ENCODE measurements at regions not wholly inside any gene's neighbourhood (a gene's known extent, or its start where the extent isn't known, plus 50 kb on each side); places are given as distances from the start of the nearest gene placed in this dataset.

GRCh38 chr12:69163681-69164362 lies 75.5 kb upstream of the CPSF6 start:
- FAIRE-seq = no peak
- RAD21 ChIA-PET (ENCODE audit: unreplicated experiment) = no interaction called here
- BruUV-seq (replicated peaks) = no TSS peak

More at GRCh38 chr12:69163681-69164362, 75.5 kb upstream of the CPSF6 start:
- CTCF ChIA-PET = interaction anchor here (1.3 to 2.0 kb wide), 2 partner anchors 9 to 249 kb away, joined by 3 to 4 read pairs; no protein-coding TSS in a partner anchor
- H2AFZ ChIP-seq (ENCODE audit: control insufficient read depth, low read depth, low read length) = no peak overlapping the region
- POLR2A ChIA-PET = no interaction called here
- H3K9me3 ChIP-seq (replicated peaks; ENCODE audit: control insufficient read depth, insufficient read depth, low read length) = no peaks in the 10 kb centered on the region
- no peak for ATAC-seq
- no peaks in the 10 kb centered on the region for H3K79me2 ChIP-seq (ENCODE audit: control insufficient read depth, insufficient read depth, low read length)
- H3K4me3 ChIP-seq = no peak overlapping the region
- intact Hi-C loops (cut with micrococcal nuclease; ENCODE audit: unreplicated experiment) = no loop called here
- TF ChIP-seq MEF2A (IDR thresholded peaks at IDR 0.05; ENCODE audit: insufficient read depth, low read depth, low read length) (no peak), SMAD5 (IDR thresholded peaks at IDR 0.05; ENCODE audit: low read depth) (no peak), CREB1 (IDR thresholded peaks at IDR 0.05; ENCODE audit: low read depth) (no peak), CEBPZ (IDR thresholded peaks at IDR 0.05; ENCODE audit: low read depth, low read length) (no peak), ZNF217 (IDR thresholded peaks at IDR 0.05) (no peak), PBX3 (IDR thresholded peaks at IDR 0.05; ENCODE audit: insufficient replicate concordance, low read depth, low read length) (no peak), NR2C2 (IDR thresholded peaks at IDR 0.05; ENCODE audit: borderline replicate concordance, control insufficient read depth, insufficient read length, low read depth) (no peak), HDAC2 (IDR thresholded peaks at IDR 0.05) (no peak), SIN3A (IDR thresholded peaks at IDR 0.05; ENCODE audit: low read depth, low read length) (no peak), IRF3 (IDR thresholded peaks at IDR 0.05) (no peak), BHLHE40 (IDR thresholded peaks at IDR 0.05; ENCODE audit: borderline replicate concordance in 1 of 2, low read depth in 2 of 2, low read length in 1 of 2) (no peak), ZBTB4 (CRISPR knock-in tag; IDR thresholded peaks at IDR 0.05) (no peak), ZNF207 (IDR thresholded peaks at IDR 0.05; ENCODE audit: borderline replicate concordance) (no peak), MTA3 (IDR thresholded peaks at IDR 0.05; ENCODE audit: borderline replicate concordance, low read length) (no peak)
- H3K36me3 ChIP-seq (ENCODE audit: control insufficient read depth in 2 of 2, insufficient read depth in 2 of 2, low read length in 1 of 2) = no peaks in the 10 kb centered on the region
- H3K27ac ChIP-seq (ENCODE audit: control insufficient read depth, insufficient read depth) = no peak overlapping the region
- DNase-seq (ENCODE audit: low read depth, low spot score) = no peak
- SMC1A ChIA-PET (ENCODE audit: uncharacterized antibody, unreplicated experiment) = no interaction called here
- in situ Hi-C loops (cut with MboI) = loop anchor here (5.0 kb wide), 1 partner anchor 83 kb away; no protein-coding TSS in a partner anchor
- 57% methylated on average over 4 of the region's 4 CpGs for WGBS (ENCODE audit: insufficient coverage, insufficient replicate concordance, low lambda C conversion rate, missing lambda C conversion rate)
- peaks cover 15% of the 10 kb centered on the region for H3K4me1 ChIP-seq (ENCODE audit: control insufficient read depth, insufficient read depth, low read length)
- H3K4me2 ChIP-seq (ENCODE audit: control insufficient read depth, insufficient read depth) = no peak overlapping the region
- no peaks in the 10 kb centered on the region for H4K20me1 ChIP-seq (ENCODE audit: control insufficient read depth, insufficient read depth)
- H3K27me3 ChIP-seq (replicated peaks in 1 of 2; ENCODE audit: control insufficient read depth in 2 of 2, insufficient read depth in 2 of 2, low read length in 1 of 2) = no peaks in the 10 kb centered on the region
- H3K9ac ChIP-seq (ENCODE audit: control insufficient read depth, insufficient read depth, low read length) = no peak overlapping the region
